GM23338 (cell line): ENCODE measurements at regions not wholly inside any gene's neighbourhood (a gene's known extent, or its start where the extent isn't known, plus 50 kb on each side); places are given as distances from the start of the nearest gene placed in this dataset.

Experiments used
- EZH2 ChIP-seq: fragments of 200-600 bp; sonication (generic); IDR thresholded peaks from one replicate; pipeline ENCODE4 v1.8.0; 2017; ENCODE audit warnings: antibody characterized with exemption, mild to moderate bottlenecking, low read depth; ENCODE audit not compliant: unreplicated experiment
- POLR2AphosphoS5 ChIP-seq: IDR thresholded peaks from 2 replicates; pipeline ENCODE4 v1.6.1; 2016; ENCODE audit warnings: antibody characterized with exemption, low read depth
- TF ChIP-seq, protein P1 (sequence below), 2 experiments: fragments of 200-600 bp in 1 of 2; sonication (generic) in 1 of 2; conservative IDR thresholded peaks; 2 replicates each; pipeline versions ENCODE4 v1.5.1 to v1.6.1; 2016 to 2017; ENCODE audit warnings: antibody characterized with exemption in 2 of 2, low read depth in 2 of 2, mild to moderate bottlenecking in 2 of 2, moderate library complexity in 1 of 2

GRCh38 chr3:18625085-18625484 lies 199.9 kb upstream of the SATB1 start:
- TF ChIP-seq, protein P1, sequence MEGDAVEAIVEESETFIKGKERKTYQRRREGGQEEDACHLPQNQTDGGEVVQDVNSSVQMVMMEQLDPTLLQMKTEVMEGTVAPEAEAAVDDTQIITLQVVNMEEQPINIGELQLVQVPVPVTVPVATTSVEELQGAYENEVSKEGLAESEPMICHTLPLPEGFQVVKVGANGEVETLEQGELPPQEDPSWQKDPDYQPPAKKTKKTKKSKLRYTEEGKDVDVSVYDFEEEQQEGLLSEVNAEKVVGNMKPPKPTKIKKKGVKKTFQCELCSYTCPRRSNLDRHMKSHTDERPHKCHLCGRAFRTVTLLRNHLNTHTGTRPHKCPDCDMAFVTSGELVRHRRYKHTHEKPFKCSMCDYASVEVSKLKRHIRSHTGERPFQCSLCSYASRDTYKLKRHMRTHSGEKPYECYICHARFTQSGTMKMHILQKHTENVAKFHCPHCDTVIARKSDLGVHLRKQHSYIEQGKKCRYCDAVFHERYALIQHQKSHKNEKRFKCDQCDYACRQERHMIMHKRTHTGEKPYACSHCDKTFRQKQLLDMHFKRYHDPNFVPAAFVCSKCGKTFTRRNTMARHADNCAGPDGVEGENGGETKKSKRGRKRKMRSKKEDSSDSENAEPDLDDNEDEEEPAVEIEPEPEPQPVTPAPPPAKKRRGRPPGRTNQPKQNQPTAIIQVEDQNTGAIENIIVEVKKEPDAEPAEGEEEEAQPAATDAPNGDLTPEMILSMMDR (conservative IDR thresholded peaks at IDR 0.05; ENCODE audit: low read depth in 2 of 2), result no peak
- no peak for TF ChIP-seq EZH2
- TF ChIP-seq POLR2AphosphoS5, result no peak
